Cardiac muscle cell (in vitro differentiated cells and primary cell): ENCODE measurements at regions not wholly inside any gene's neighbourhood (a gene's known extent, or its start where the extent isn't known, plus 50 kb on each side); places are given as distances from the start of the nearest gene placed in this dataset.

Experiments
- DNase-seq, 2 donors: peaks; one replicate each; pipeline versions ENCODE4 v3.0.0 to v3.0.0-alpha.2; 2010 to 2017; ENCODE audit warnings: low read depth in 1 of 2, low spot score in 1 of 2
- H3K27ac ChIP-seq: fragments of 200-600 bp; sonication (generic); 2 replicates; pipeline ENCODE4 v1.5.1; 2016
- H3K27me3 ChIP-seq: fragments of 200-600 bp; sonication (generic); 2 replicates; pipeline ENCODE4 v1.6.0; 2016; ENCODE audit warnings: control low read depth
- H3K36me3 ChIP-seq: fragments of 200-600 bp; sonication (generic); 2 replicates; pipeline ENCODE4 v1.5.1; 2016; ENCODE audit warnings: control low read depth
- H3K4me1 ChIP-seq: fragments of 200-600 bp; sonication (generic); 2 replicates; pipeline ENCODE4 v1.8.1; 2017; ENCODE audit warnings: low read depth, mild to moderate bottlenecking, mixed run types
- H3K4me3 ChIP-seq: fragments of 200-600 bp; sonication (generic); 2 replicates; pipeline ENCODE4 v1.5.1; 2016; ENCODE audit warnings: mild to moderate bottlenecking
- H3K9me3 ChIP-seq: fragments of 200-600 bp; sonication (generic); 2 replicates; pipeline ENCODE4 v1.5.1; 2017; ENCODE audit warnings: low read depth, mild to moderate bottlenecking, control low read depth
- CTCF ChIP-seq: IDR thresholded peaks from 2 replicates; pipeline ENCODE4 v1.5.1; 2012; ENCODE audit warnings: low read depth, mild to moderate bottlenecking, low read length

DNA sequence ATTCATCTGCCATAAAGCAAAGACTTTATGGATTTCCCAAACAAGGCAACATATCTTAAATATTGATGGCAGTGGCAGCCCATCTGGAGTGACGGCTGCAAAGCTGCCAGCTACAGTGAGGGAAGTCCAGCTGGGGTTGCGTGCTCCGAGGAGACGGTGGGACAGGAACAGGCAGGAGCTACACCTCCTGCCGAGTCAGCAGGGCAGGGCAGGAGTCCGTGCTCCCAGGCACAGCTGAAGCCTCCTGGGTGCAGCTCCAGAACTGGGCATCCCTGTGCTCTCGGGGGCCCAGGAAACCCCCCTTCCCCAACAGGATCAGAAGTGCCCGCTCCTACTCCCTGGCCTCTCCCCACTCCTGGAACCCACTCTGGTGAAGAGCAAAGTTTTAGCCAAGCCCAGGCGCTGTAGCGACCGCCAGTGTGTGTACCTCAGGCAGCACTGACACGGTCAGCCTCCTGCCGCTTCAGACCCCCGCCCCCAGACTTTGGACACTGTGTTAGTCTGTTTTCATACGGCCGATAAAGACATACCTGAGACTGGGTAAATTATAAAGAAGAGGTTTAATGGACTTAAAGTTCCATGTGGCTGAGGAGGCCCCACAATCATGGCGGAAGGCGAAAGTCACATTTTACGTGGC is 556.4 kb upstream of the CCDC54 start:
- no peaks in the 10 kb centered on the region for H3K4me1 ChIP-seq
- no peak overlapping the region for H3K27ac ChIP-seq
- no peaks in the 10 kb centered on the region for H3K9me3 ChIP-seq
- H3K4me3 ChIP-seq, result no peak overlapping the region
- DNase-seq, result no peak
- TF ChIP-seq CTCF, result no peak
- no peaks in the 10 kb centered on the region for H3K36me3 ChIP-seq
- H3K27me3 ChIP-seq, result no peaks in the 10 kb centered on the region

DNA sequence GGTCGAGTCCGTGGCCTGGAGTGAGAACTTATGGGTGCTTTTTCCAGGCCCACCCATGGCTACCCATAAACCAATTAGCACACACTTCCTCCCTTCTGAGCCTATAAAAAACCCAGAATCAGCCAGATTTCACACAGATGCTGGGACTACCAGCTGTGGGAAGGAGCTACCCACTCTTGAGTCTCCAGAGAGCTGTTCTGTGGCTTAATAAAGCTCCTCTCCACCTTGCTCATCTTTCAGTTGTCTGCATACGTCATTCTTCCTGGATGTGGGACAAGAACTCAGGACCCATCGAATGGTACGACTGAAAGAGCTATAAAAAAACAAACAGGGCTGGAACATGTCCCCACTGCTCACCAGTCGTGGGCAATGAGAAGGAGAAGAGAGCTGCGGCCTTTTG is 555.4 kb upstream of the CCDC54 start:
- H3K36me3 ChIP-seq, result no peaks in the 10 kb centered on the region
- no peak for TF ChIP-seq CTCF
- H3K4me3 ChIP-seq, result no peak overlapping the region
- DNase-seq, result no peak
- H3K9me3 ChIP-seq, result no peaks in the 10 kb centered on the region
- H3K27me3 ChIP-seq, result no peaks in the 10 kb centered on the region
- no peaks in the 10 kb centered on the region for H3K4me1 ChIP-seq
- H3K27ac ChIP-seq, result no peak overlapping the region

- no peaks in the 10 kb centered on the region for H3K36me3 ChIP-seq
- H3K4me1 ChIP-seq, result no peaks in the 10 kb centered on the region
- H3K27ac ChIP-seq, result no peak overlapping the region
- no peak for TF ChIP-seq CTCF
- H3K27me3 ChIP-seq, result no peaks in the 10 kb centered on the region
- no peak for DNase-seq
- no peaks in the 10 kb centered on the region for H3K9me3 ChIP-seq
- no peak overlapping the region for H3K4me3 ChIP-seq
These were observed 555.0 kb upstream of the CCDC54 start for GRCh38 chr3:106822204-106822603.

DNA sequence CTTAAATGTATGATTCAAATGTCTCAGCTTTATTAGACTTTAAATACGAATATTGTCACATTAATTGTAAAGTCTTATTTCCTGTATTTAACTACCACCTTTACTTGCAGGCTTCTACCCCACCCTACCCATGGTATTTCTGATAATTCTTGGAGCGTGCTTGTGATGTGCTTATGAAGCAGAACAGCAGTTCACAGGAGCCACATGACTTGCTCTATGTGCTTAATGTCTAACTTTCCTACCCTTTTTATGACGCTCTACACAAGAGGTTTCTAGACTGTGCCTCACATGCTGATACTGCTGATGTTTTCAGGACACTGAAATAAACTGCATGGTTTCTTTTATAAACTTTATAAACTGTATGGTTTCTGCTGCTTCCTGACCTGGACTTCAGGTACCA is 553.5 kb upstream of the CCDC54 start:
- no peaks in the 10 kb centered on the region for H3K9me3 ChIP-seq
- DNase-seq, result no peak
- H3K27ac ChIP-seq, result no peak overlapping the region
- no peak overlapping the region for H3K4me3 ChIP-seq
- no peaks in the 10 kb centered on the region for H3K4me1 ChIP-seq
- no peaks in the 10 kb centered on the region for H3K36me3 ChIP-seq
- no peak for TF ChIP-seq CTCF
- no peaks in the 10 kb centered on the region for H3K27me3 ChIP-seq

GRCh38 chr3:106824856-106825255 is 552.4 kb upstream of the CCDC54 start:
- peak; percentile 12 to 58 for DNase-seq
- H3K27ac ChIP-seq, result no peak overlapping the region
- no peaks in the 10 kb centered on the region for H3K36me3 ChIP-seq
- no peaks in the 10 kb centered on the region for H3K27me3 ChIP-seq
- no peaks in the 10 kb centered on the region for H3K4me1 ChIP-seq
- H3K9me3 ChIP-seq, result no peaks in the 10 kb centered on the region
- peak; percentile 42 for TF ChIP-seq CTCF
- no peak overlapping the region for H3K4me3 ChIP-seq
